KMS-11 (cell line): ENCODE measurements at regions not wholly inside any gene's neighbourhood (a gene's known extent, or its start where the extent isn't known, plus 50 kb on each side); places are given as distances from the start of the nearest gene placed in this dataset.

Experiments
- H2AFZ ChIP-seq: fragments of 200-600 bp; sonication (generic); 2 replicates; pipeline ENCODE4 v1.6.1; 2016; ENCODE audit warnings: antibody characterized with exemption, mixed run types, low read depth
- H3K27ac ChIP-seq: fragments of 200-600 bp; sonication (generic); 2 replicates; pipeline ENCODE4 v1.6.1; 2016; ENCODE audit warnings: mild to moderate bottlenecking, mixed run types
- H3K27me3 ChIP-seq: fragments of 200-600 bp; sonication (generic); 2 replicates; pipeline ENCODE4 v1.6.1; 2017; ENCODE audit warnings: mild to moderate bottlenecking, low read depth, mixed run types, moderate library complexity; ENCODE audit not compliant: insufficient read depth
- H3K36me3 ChIP-seq: fragments of 200-600 bp; sonication (generic); 2 replicates; pipeline ENCODE4 v1.6.1; 2017; ENCODE audit warnings: mild to moderate bottlenecking, mixed run types; ENCODE audit not compliant: insufficient read depth
- H3K4me1 ChIP-seq: fragments of 200-600 bp; sonication (generic); 2 replicates; pipeline ENCODE4 v1.6.1; 2016; ENCODE audit warnings: mild to moderate bottlenecking, low read depth, mixed run types; ENCODE audit not compliant: poor library complexity, severe bottlenecking
- H3K4me2 ChIP-seq: fragments of 200-600 bp; sonication (generic); 2 replicates; pipeline ENCODE4 v1.7.0; 2016; ENCODE audit warnings: mild to moderate bottlenecking, mixed run types
- H3K4me3 ChIP-seq: fragments of 200-600 bp; sonication (generic); IDR thresholded peaks from 2 replicates; pipeline ENCODE4 v1.6.1; 2017; ENCODE audit warnings: low read depth, low read length, mixed read lengths; ENCODE audit not compliant: insufficient read depth
- H3K79me2 ChIP-seq: fragments of 200-600 bp; sonication (generic); 2 replicates; pipeline ENCODE4 v1.6.1; 2016; ENCODE audit warnings: low read depth, mixed run types; ENCODE audit not compliant: insufficient read depth
- H3K9ac ChIP-seq: fragments of 200-600 bp; sonication (generic); 2 replicates; pipeline ENCODE4 v1.6.1; 2016; ENCODE audit warnings: mild to moderate bottlenecking, mixed run types
- H4K20me1 ChIP-seq: fragments of 200-600 bp; sonication (generic); 2 replicates; pipeline ENCODE4 v1.6.1; 2016; ENCODE audit warnings: mild to moderate bottlenecking, mixed run types; ENCODE audit not compliant: insufficient read depth
- TF ChIP-seq, protein P1 (sequence below): fragments of 200-600 bp; sonication (generic); conservative IDR thresholded peaks from 2 replicates; pipeline ENCODE4 v1.6.1; 2017; ENCODE audit warnings: low read depth, mild to moderate bottlenecking, antibody characterized with exemption, low read length, moderate library complexity, mixed read lengths

DNA sequence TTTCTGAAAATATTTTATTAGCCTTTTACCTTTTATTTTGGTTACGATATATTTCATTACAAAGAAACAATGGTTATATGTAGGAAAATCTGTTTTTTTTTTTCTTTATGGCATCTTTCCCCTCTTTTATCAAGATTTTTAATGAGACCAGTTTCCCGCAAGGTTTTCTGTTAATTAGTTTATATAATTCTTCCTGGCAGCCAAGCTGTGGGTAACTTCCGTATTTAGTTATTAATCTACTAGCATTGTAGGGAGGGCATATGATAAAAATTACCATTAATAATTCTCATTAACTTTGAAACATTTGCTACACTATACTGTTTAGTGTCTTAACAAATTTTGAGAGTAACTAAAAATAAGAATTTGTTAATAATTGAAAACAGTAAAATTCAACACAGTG lies 181.1 kb upstream of the GPRIN3 start:
- Histone ChIP-seq H2AFZ (no peak overlapping the region), H3K4me2 (no peak overlapping the region)
- TF ChIP-seq, protein P1, sequence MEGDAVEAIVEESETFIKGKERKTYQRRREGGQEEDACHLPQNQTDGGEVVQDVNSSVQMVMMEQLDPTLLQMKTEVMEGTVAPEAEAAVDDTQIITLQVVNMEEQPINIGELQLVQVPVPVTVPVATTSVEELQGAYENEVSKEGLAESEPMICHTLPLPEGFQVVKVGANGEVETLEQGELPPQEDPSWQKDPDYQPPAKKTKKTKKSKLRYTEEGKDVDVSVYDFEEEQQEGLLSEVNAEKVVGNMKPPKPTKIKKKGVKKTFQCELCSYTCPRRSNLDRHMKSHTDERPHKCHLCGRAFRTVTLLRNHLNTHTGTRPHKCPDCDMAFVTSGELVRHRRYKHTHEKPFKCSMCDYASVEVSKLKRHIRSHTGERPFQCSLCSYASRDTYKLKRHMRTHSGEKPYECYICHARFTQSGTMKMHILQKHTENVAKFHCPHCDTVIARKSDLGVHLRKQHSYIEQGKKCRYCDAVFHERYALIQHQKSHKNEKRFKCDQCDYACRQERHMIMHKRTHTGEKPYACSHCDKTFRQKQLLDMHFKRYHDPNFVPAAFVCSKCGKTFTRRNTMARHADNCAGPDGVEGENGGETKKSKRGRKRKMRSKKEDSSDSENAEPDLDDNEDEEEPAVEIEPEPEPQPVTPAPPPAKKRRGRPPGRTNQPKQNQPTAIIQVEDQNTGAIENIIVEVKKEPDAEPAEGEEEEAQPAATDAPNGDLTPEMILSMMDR: no peak

DNA sequence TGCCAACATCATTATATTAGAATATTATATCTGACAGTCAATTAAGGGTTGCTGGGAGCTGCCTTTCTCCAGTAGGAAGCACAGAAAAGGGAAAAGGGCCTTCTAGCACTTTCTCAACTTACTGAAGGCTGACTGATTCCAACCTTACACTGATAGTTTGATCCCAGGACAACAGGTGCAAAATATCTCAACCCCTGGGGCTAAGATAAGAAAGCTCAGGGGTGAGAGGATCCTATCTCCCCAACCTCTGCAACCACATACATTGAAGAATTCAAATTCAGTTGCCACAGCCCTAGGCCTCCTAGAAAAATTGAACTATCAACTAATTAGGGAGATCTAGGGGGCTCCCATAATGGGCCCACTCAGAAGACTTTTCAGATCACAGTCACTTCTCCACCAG lies 179.1 kb upstream of the GPRIN3 start:
- no peak overlapping the region for H3K4me2 ChIP-seq
- H3K27me3 ChIP-seq: no peaks in the 10 kb centered on the region
- no peaks in the 10 kb centered on the region for H3K79me2 ChIP-seq
- no peak overlapping the region for H3K9ac ChIP-seq
- H2AFZ ChIP-seq: no peak overlapping the region
- no peak overlapping the region for H3K4me3 ChIP-seq
- no peaks in the 10 kb centered on the region for H4K20me1 ChIP-seq
- no peak overlapping the region for H3K27ac ChIP-seq
- no peaks in the 10 kb centered on the region for H3K36me3 ChIP-seq
- TF ChIP-seq, protein P1: no peak
- peaks cover 6% of the 10 kb centered on the region for H3K4me1 ChIP-seq

More for the DNA sequence above, 181.1 kb upstream of the GPRIN3 start:
- Histone ChIP-seq H3K27ac (no peak overlapping the region), H3K79me2 (no peaks in the 10 kb centered on the region), H3K9ac (no peak overlapping the region), H3K27me3 (no peaks in the 10 kb centered on the region), H3K4me3 (no peak overlapping the region), H3K4me1 (peaks cover 6% of the 10 kb centered on the region), H4K20me1 (no peaks in the 10 kb centered on the region), H3K36me3 (no peaks in the 10 kb centered on the region)

DNA sequence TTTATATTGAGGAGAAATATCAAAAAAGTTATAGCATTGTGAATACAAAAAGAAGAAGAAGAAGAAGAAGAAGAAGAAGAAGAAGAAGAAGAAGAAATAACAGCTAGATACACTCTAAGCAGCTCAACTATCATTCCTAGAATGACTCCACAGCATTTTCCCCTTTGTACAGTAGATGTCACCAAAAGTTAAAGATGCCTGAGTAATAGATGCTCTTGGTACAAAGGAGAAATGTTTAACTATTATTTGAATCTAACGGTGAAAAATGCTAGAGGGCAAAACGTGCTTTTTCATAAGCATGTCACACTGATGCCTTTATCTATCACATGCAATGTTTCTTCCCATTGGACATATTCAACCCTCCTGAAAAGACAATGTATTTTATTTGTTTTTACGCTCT lies 178.4 kb upstream of the GPRIN3 start:
- Histone ChIP-seq H2AFZ (no peak overlapping the region), H3K4me2 (no peak overlapping the region), H3K79me2 (no peaks in the 10 kb centered on the region), H3K4me3 (no peak overlapping the region), H3K36me3 (no peaks in the 10 kb centered on the region), H4K20me1 (no peaks in the 10 kb centered on the region), H3K27ac (no peak overlapping the region), H3K27me3 (no peaks in the 10 kb centered on the region), H3K9ac (no peak overlapping the region), H3K4me1 (peaks cover 6% of the 10 kb centered on the region)
- TF ChIP-seq, protein P1: 0 out of 2 replicates have a peak, but pooled peaks have one; percentile 16

DNA sequence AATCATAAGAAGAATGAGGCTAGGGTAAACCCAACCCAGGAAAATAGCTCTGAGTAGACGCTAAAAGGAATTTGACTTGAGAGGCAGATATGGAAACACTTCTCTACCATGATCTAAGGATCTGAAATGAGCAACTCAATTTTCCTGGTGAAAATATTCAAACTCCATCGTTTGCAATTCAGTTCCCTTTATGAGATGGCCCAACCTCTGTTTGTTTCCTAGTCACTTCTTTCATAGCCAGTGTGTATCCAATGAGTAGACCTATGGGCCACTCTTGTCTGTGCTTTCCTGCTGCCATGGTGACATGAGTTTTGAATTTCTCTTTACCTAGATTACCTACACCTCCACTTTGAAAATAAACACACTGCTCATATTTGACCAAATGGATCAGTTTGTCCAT lies 176.2 kb upstream of the GPRIN3 start:
- no peaks in the 10 kb centered on the region for H4K20me1 ChIP-seq
- no peaks in the 10 kb centered on the region for H3K79me2 ChIP-seq
- H2AFZ ChIP-seq: no peak overlapping the region
- no peak overlapping the region for H3K4me3 ChIP-seq
- no peak overlapping the region for H3K4me2 ChIP-seq
- TF ChIP-seq, protein P1: no peak
- no peak overlapping the region for H3K9ac ChIP-seq
- no peak overlapping the region for H3K27ac ChIP-seq
- no peaks in the 10 kb centered on the region for H3K27me3 ChIP-seq
- H3K4me1 ChIP-seq: peaks cover 6% of the 10 kb centered on the region
- no peaks in the 10 kb centered on the region for H3K36me3 ChIP-seq
